GM18519 (cell line): ENCODE measurements at regions not wholly inside any gene's neighbourhood (a gene's known extent, or its start where the extent isn't known, plus 50 kb on each side); places are given as distances from the start of the nearest gene placed in this dataset.

Source experiments
- ATAC-seq: cut with Tn5 transposase; IDR thresholded peaks from one replicate; pipeline ENCODE4 v1.9.1; 2021; ENCODE audit warnings: mild to moderate bottlenecking, moderate library complexity; ENCODE audit not compliant: unreplicated experiment, low FRiP score

- ATAC-seq: no peak
Observed at GRCh38 chr4:179803857-179804256, 2361.6 kb upstream of the AGA start.

GRCh38 chr4:179804440-179804839, 2362.2 kb upstream of the AGA start:
- no peak for ATAC-seq

GRCh38 chr4:179817317-179817716, 2375.1 kb upstream of the AGA start:
- no peak for ATAC-seq

GRCh38 chr4:179823342-179823741, 2381.1 kb upstream of the AGA start:
- no peak for ATAC-seq

- no peak for ATAC-seq
Observed at GRCh38 chr4:179831274-179831673, 2389.0 kb upstream of the AGA start.

GRCh38 chr4:179836179-179837075, 2394.2 kb upstream of the AGA start:
- ATAC-seq: no peak

GRCh38 chr4:179843370-179843769, 2399.8 kb upstream of the TENM3 start:
- ATAC-seq: no peak

- ATAC-seq: no peak
Observed at GRCh38 chr4:179855469-179855868, 2387.7 kb upstream of the TENM3 start.

GRCh38 chr4:179858221-179858620, 2385.0 kb upstream of the TENM3 start:
- ATAC-seq: no peak

GRCh38 chr4:179867300-179867878, 2375.8 kb upstream of the TENM3 start:
- peak; percentile 97 for ATAC-seq

GRCh38 chr4:179871726-179872125, 2371.5 kb upstream of the TENM3 start:
- ATAC-seq: no peak

GRCh38 chr4:179872755-179873154, 2370.4 kb upstream of the TENM3 start:
- ATAC-seq: no peak

GRCh38 chr4:179880756-179881155, 2362.4 kb upstream of the TENM3 start:
- no peak for ATAC-seq

GRCh38 chr4:179894066-179894778, 2349.0 kb upstream of the TENM3 start:
- no peak for ATAC-seq

GRCh38 chr4:179919587-179919986, 2323.6 kb upstream of the TENM3 start:
- ATAC-seq: no peak

- peak; percentile 94 for ATAC-seq
Observed at GRCh38 chr4:179927473-179927872, 2315.7 kb upstream of the TENM3 start.

- ATAC-seq: no peak
Observed at GRCh38 chr4:179941911-179942310, 2301.3 kb upstream of the TENM3 start.

GRCh38 chr4:179976777-179977176, 2266.4 kb upstream of the TENM3 start:
- no peak for ATAC-seq

- ATAC-seq: no peak
Observed at GRCh38 chr4:179977378-179977777, 2265.8 kb upstream of the TENM3 start.

GRCh38 chr4:179981161-179981560, 2262.0 kb upstream of the TENM3 start:
- ATAC-seq: no peak

GRCh38 chr4:179989975-179990374, 2253.2 kb upstream of the TENM3 start:
- peak; percentile 100 for ATAC-seq
